DOHH2 (cell line): ENCODE measurements at regions not wholly inside any gene's neighbourhood (a gene's known extent, or its start where the extent isn't known, plus 50 kb on each side); places are given as distances from the start of the nearest gene placed in this dataset.
A peak's percentile ranks its signal among the peaks of the same experiment; 100 is the strongest.
"Not testable (repeated sequence)": the region's sequence is repeated elsewhere in the genome, so short reads cannot be mapped to it uniquely, and the experiment has no call there.

ENCODE experiments used
- H3F3A ChIP-seq: fragments of 200-600 bp; sonication (generic), shearing (Covaris generic); 2 replicates; pipeline ENCODE4 v1.6.0; 2016; ENCODE audit warnings: antibody characterized with exemption, mild to moderate bottlenecking; ENCODE audit not compliant: control insufficient read depth, insufficient read depth
- H3K27ac ChIP-seq: fragments of 200-600 bp; sonication (generic); 2 replicates; pipeline ENCODE4 v1.5.1; 2014; ENCODE audit warnings: low read depth, mild to moderate bottlenecking, low read length, moderate library complexity
- H3K27me3 ChIP-seq: fragments of 200-600 bp; sonication (generic); 2 replicates; pipeline ENCODE4 v1.6.1; 2014; ENCODE audit warnings: mild to moderate bottlenecking, low read length, mixed read lengths; ENCODE audit not compliant: control insufficient read depth
- H3K36me3 ChIP-seq: fragments of 200-600 bp; sonication (generic); 2 replicates; pipeline ENCODE4 v1.6.1; 2014; ENCODE audit warnings: mild to moderate bottlenecking, low read length, moderate library complexity, mixed read lengths; ENCODE audit not compliant: control insufficient read depth
- H3K4me1 ChIP-seq: fragments of 200-600 bp; sonication (generic); 2 replicates; pipeline ENCODE4 v1.6.1; 2014; ENCODE audit warnings: mild to moderate bottlenecking, low read length, mixed read lengths; ENCODE audit not compliant: control insufficient read depth
- H3K4me2 ChIP-seq: fragments of 200-600 bp; sonication (generic); 2 replicates; pipeline ENCODE4 v1.6.0; 2014; ENCODE audit warnings: mild to moderate bottlenecking, low read length, moderate library complexity
- H3K4me3 ChIP-seq: fragments of 200-600 bp; sonication (generic); 2 replicates; pipeline ENCODE4 v1.5.1; 2014; ENCODE audit warnings: mild to moderate bottlenecking, low read length, mixed read lengths
- H3K79me2 ChIP-seq: fragments of 200-600 bp; sonication (generic); 2 replicates; pipeline ENCODE4 v1.6.1; 2014; ENCODE audit warnings: mild to moderate bottlenecking, low read length, mixed read lengths; ENCODE audit not compliant: control insufficient read depth
- H3K9me2 ChIP-seq: fragments of 200-600 bp; sonication (generic); replicated peaks from 2 replicates; pipeline ENCODE4 v1.6.1; 2014; ENCODE audit warnings: mild to moderate bottlenecking, low read length, mixed read lengths; ENCODE audit not compliant: control insufficient read depth
- H3K9me3 ChIP-seq: fragments of 200-600 bp; sonication (generic); 2 replicates; pipeline ENCODE4 v1.6.1; 2014; ENCODE audit warnings: antibody characterized with exemption, low read length, mixed read lengths; ENCODE audit not compliant: control insufficient read depth, insufficient read depth
- H4K20me1 ChIP-seq: fragments of 200-600 bp; sonication (generic); 2 replicates; pipeline ENCODE4 v1.6.0; 2014; ENCODE audit warnings: low read depth, mild to moderate bottlenecking, antibody characterized with exemption, low read length, moderate library complexity; ENCODE audit not compliant: control insufficient read depth, insufficient read depth
- CTCF ChIP-seq: fragments of 200-600 bp; sonication (generic); IDR thresholded peaks from one replicate; pipeline ENCODE4 v1.5.1; 2014; ENCODE audit warnings: antibody characterized with exemption, mild to moderate bottlenecking, low read depth, low read length; ENCODE audit not compliant: poor library complexity, severe bottlenecking
- EZH2phosphoT487 ChIP-seq: fragments of 200-600 bp; sonication (generic); IDR thresholded peaks from 2 replicates; pipeline ENCODE4 v1.6.1; 2017; ENCODE audit warnings: borderline replicate concordance, mild to moderate bottlenecking, antibody characterized with exemption, low read length, moderate library complexity, mixed read lengths

GRCh38 chr4:137735561-137736104 lies 203.3 kb upstream of the PCDH18 start:
- Histone ChIP-seq H3K27me3 (no peaks in the 10 kb centered on the region), H3F3A (no peaks in the 10 kb centered on the region), H3K27ac (no peak overlapping the region), H3K4me2 (no peak overlapping the region), H3K79me2 (no peaks in the 10 kb centered on the region), H3K4me1 (no peaks in the 10 kb centered on the region), H4K20me1 (no peaks in the 10 kb centered on the region), H3K4me3 (no peak overlapping the region), H3K36me3 (no peaks in the 10 kb centered on the region), H3K9me3 (no peaks in the 10 kb centered on the region), H3K9me2 (no peaks in the 10 kb centered on the region)
- no peak for TF ChIP-seq CTCF
- no peak for TF ChIP-seq EZH2phosphoT487

- not testable (repeated sequence) for H3K36me3 ChIP-seq, H3K4me2 ChIP-seq, H3F3A ChIP-seq, H3K4me1 ChIP-seq, H3K4me3 ChIP-seq, H3K27me3 ChIP-seq, H3K9me2 ChIP-seq, H3K79me2 ChIP-seq, H3K27ac ChIP-seq, H3K9me3 ChIP-seq, H4K20me1 ChIP-seq
- peak; percentile 55 for TF ChIP-seq CTCF
These were observed 201.2 kb upstream of the PCDH18 start for GRCh38 chr4:137733174-137734141.

- no peaks in the 10 kb centered on the region for H3K36me3 ChIP-seq
These were observed 190.6 kb upstream of the PCDH18 start for GRCh38 chr4:137722910-137723309.

More at GRCh38 chr4:137722910-137723309, 190.6 kb upstream of the PCDH18 start:
- Histone ChIP-seq H3F3A (no peaks in the 10 kb centered on the region), H3K4me2 (no peak overlapping the region), H3K27me3 (no peaks in the 10 kb centered on the region), H3K9me2 (no peaks in the 10 kb centered on the region), H3K4me1 (no peaks in the 10 kb centered on the region), H3K4me3 (no peak overlapping the region), H3K27ac (no peak overlapping the region), H3K79me2 (no peaks in the 10 kb centered on the region), H4K20me1 (no peaks in the 10 kb centered on the region), H3K9me3 (no peaks in the 10 kb centered on the region)
- TF ChIP-seq CTCF = no peak
- TF ChIP-seq EZH2phosphoT487 = no peak
